HEK293 (cell line): ENCODE measurements at regions not wholly inside any gene's neighbourhood (a gene's known extent, or its start where the extent isn't known, plus 50 kb on each side); places are given as distances from the start of the nearest gene placed in this dataset.

Experiments used
- CTCF ChIA-PET: fragments of 350-600 bp; formaldehyde crosslinking; extraction: SDS; loops from one replicate; lab custom pipeline; 2021; ENCODE audit warnings: antibody characterized with exemption; lab: Yijun Ruan, JAX
- POLR2A ChIA-PET: fragments of 300-600 bp; formaldehyde crosslinking; extraction: SDS; loops from one replicate; lab custom pipeline; 2020; ENCODE audit warnings: antibody characterized with exemption, inconsistent platforms; lab: Yijun Ruan, JAX
- H3K27ac ChIP-seq: fragments of 200-500 bp; sonication (Bioruptor generic); 2 replicates; pipeline ENCODE4 v1.5.1; 2014; ENCODE audit warnings: low read depth, low read length, control low read depth, inconsistent platforms; ENCODE audit errors: extremely low read depth
- H3K36me3 ChIP-seq, 2 experiments: fragments of 200-500 bp in 1 of 2; sonication (Bioruptor generic) in 1 of 2; 1 replicate in 1 of 2; 2 replicates in 1 of 2; pipeline ENCODE4 v1.5.1; 2014 to 2017; ENCODE audit warnings: inconsistent platforms in 2 of 2, low read length in 2 of 2; ENCODE audit not compliant: control insufficient read depth in 2 of 2, insufficient read depth in 1 of 2
- H3K4me1 ChIP-seq: fragments of 200-500 bp; sonication (Bioruptor generic); 2 replicates; pipeline ENCODE4 v1.5.1; 2014; ENCODE audit warnings: mild to moderate bottlenecking, low read length, inconsistent platforms; ENCODE audit not compliant: control insufficient read depth, insufficient read depth
- H3K4me3 ChIP-seq: 2 replicates; pipeline ENCODE4 v1.5.1; 2011; ENCODE audit warnings: low read depth, mild to moderate bottlenecking, control low read depth, low read length, moderate library complexity
- H3K9me3 ChIP-seq: fragments of 200-500 bp; sonication (Bioruptor generic); 2 replicates; pipeline ENCODE4 v1.5.1; 2014; ENCODE audit warnings: low read depth, low read length, inconsistent platforms; ENCODE audit not compliant: control insufficient read depth, insufficient read depth
- EGR2 ChIP-seq: fragments of 450-650 bp; formaldehyde crosslinking; IDR thresholded peaks from 2 replicates; pipeline ENCODE4 v1.5.1; 2016; ENCODE audit warnings: low read depth, missing biosample characterization, missing genetic modification characterization
- HOXD13 ChIP-seq: sonication (generic); formaldehyde crosslinking; IDR thresholded peaks from 2 replicates; pipeline ENCODE4 v1.8.0; 2022; ENCODE audit warnings: missing genetic modification reagents, borderline replicate concordance
- KLF10 ChIP-seq: fragments of 450-650 bp; IDR thresholded peaks from 2 replicates; pipeline ENCODE4 v1.5.1; 2018; ENCODE audit warnings: missing biosample characterization, mild to moderate bottlenecking, missing genetic modification characterization
- KLF16 ChIP-seq: fragments of 450-650 bp; formaldehyde crosslinking; IDR thresholded peaks from 2 replicates; pipeline ENCODE4 v1.5.1; 2017; ENCODE audit warnings: missing biosample characterization, missing genetic modification characterization
- RBAK ChIP-seq: fragments of 450-650 bp; formaldehyde crosslinking; IDR thresholded peaks from 2 replicates; pipeline ENCODE4 v1.5.1; 2016; ENCODE audit warnings: missing biosample characterization, missing genetic modification characterization
- ZBTB11 ChIP-seq: fragments of 450-650 bp; formaldehyde crosslinking; conservative IDR thresholded peaks from 2 replicates; pipeline ENCODE4 v1.5.1; 2016; ENCODE audit warnings: low read depth, missing biosample characterization, missing genetic modification characterization
- ZFP3 ChIP-seq: fragments of 450-650 bp; formaldehyde crosslinking; IDR thresholded peaks from 2 replicates; pipeline ENCODE4 v1.5.1; 2016; ENCODE audit warnings: low read depth, missing biosample characterization, missing genetic modification characterization
- ZNF146 ChIP-seq: fragments of 450-650 bp; formaldehyde crosslinking; IDR thresholded peaks from 2 replicates; pipeline ENCODE4 v1.5.1; 2016; ENCODE audit warnings: missing biosample characterization, missing genetic modification characterization
- ZNF521 ChIP-seq: fragments of 450-650 bp; formaldehyde crosslinking; IDR thresholded peaks from 2 replicates; pipeline ENCODE4 v1.5.1; 2017; ENCODE audit warnings: missing biosample characterization, mild to moderate bottlenecking, missing genetic modification characterization
- ZNF529 ChIP-seq: fragments of 450-650 bp; formaldehyde crosslinking; IDR thresholded peaks from 2 replicates; pipeline ENCODE4 v1.5.1; 2017; ENCODE audit warnings: missing genetic modification characterization, missing biosample characterization; ENCODE audit not compliant: insufficient replicate concordance
- ZNF623 ChIP-seq: fragments of 450-650 bp; formaldehyde crosslinking; IDR thresholded peaks from 2 replicates; pipeline ENCODE4 v1.5.1; 2016; ENCODE audit warnings: missing biosample characterization, missing genetic modification characterization
- ZNF624 ChIP-seq: fragments of 450-650 bp; formaldehyde crosslinking; IDR thresholded peaks from 2 replicates; pipeline ENCODE4 v1.5.1; 2017; ENCODE audit warnings: missing biosample characterization, missing genetic modification characterization
- ZNF645 ChIP-seq: fragments of 450-650 bp; formaldehyde crosslinking; IDR thresholded peaks from 2 replicates; pipeline ENCODE4; 2016; ENCODE audit warnings: missing biosample characterization, missing genetic modification characterization
- ZNF707 ChIP-seq: fragments of 450-650 bp; formaldehyde crosslinking; IDR thresholded peaks from 2 replicates; pipeline ENCODE4 v1.5.1; 2016; ENCODE audit warnings: missing biosample characterization, missing genetic modification characterization
- ZNF747 ChIP-seq: fragments of 450-650 bp; formaldehyde crosslinking; IDR thresholded peaks from 2 replicates; pipeline ENCODE4 v1.5.1; 2016; ENCODE audit warnings: missing biosample characterization, missing genetic modification characterization
- TF ChIP-seq, protein P1 (sequence below): IDR thresholded peaks from 2 replicates; pipeline ENCODE4 v1.6.1; 2011; ENCODE audit warnings: mild to moderate bottlenecking, low read depth, low read length, borderline replicate concordance
- TF ChIP-seq, protein P2 (sequence below): fragments of 450-650 bp; formaldehyde crosslinking; IDR thresholded peaks from 2 replicates; pipeline ENCODE4 v1.5.1; 2016; ENCODE audit warnings: missing biosample characterization, missing genetic modification characterization

- TF ChIP-seq ZNF747 (tag by site-specific recombination): no peak
- no peak for TF ChIP-seq ZNF146
- TF ChIP-seq KLF10: no peak
- no peak for TF ChIP-seq HOXD13 (CRISPR knock-in tag)
- no peak for TF ChIP-seq ZNF624 (tag by site-specific recombination)
- no peak for TF ChIP-seq EGR2 (tag by site-specific recombination)
Measured at GRCh38 chr10:121292321-121292720, 305.9 kb downstream of the FGFR2 start (continued).

- peaks cover 4% of the 10 kb centered on the region for H3K4me1 ChIP-seq
- ChIA-PET POLR2A (no interaction called here), CTCF (no interaction called here)
- H3K36me3 ChIP-seq: no peaks in the 10 kb centered on the region
- H3K4me3 ChIP-seq: no peak overlapping the region
- no peaks in the 10 kb centered on the region for H3K9me3 ChIP-seq
- TF ChIP-seq ZNF623: no peak
- no peak for TF ChIP-seq ZNF521 (tag by site-specific recombination)
- no peak for TF ChIP-seq ZBTB11 (tag by site-specific recombination)
- TF ChIP-seq KLF10: no peak
- no peak for TF ChIP-seq KLF16 (tag by site-specific recombination)
- TF ChIP-seq ZNF529 (tag by site-specific recombination): no peak
- no peak overlapping the region for H3K27ac ChIP-seq
Measured at GRCh38 chr10:121293110-121293509, 305.1 kb downstream of the FGFR2 start.

- Histone ChIP-seq H3K4me1 (no peaks in the 10 kb centered on the region), H3K36me3 (no peaks in the 10 kb centered on the region), H3K27ac (no peak overlapping the region), H3K4me3 (no peak overlapping the region), H3K9me3 (no peaks in the 10 kb centered on the region)
- TF ChIP-seq, protein P1, sequence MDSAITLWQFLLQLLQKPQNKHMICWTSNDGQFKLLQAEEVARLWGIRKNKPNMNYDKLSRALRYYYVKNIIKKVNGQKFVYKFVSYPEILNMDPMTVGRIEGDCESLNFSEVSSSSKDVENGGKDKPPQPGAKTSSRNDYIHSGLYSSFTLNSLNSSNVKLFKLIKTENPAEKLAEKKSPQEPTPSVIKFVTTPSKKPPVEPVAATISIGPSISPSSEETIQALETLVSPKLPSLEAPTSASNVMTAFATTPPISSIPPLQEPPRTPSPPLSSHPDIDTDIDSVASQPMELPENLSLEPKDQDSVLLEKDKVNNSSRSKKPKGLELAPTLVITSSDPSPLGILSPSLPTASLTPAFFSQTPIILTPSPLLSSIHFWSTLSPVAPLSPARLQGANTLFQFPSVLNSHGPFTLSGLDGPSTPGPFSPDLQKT: no peak
- TF ChIP-seq, protein P2, sequence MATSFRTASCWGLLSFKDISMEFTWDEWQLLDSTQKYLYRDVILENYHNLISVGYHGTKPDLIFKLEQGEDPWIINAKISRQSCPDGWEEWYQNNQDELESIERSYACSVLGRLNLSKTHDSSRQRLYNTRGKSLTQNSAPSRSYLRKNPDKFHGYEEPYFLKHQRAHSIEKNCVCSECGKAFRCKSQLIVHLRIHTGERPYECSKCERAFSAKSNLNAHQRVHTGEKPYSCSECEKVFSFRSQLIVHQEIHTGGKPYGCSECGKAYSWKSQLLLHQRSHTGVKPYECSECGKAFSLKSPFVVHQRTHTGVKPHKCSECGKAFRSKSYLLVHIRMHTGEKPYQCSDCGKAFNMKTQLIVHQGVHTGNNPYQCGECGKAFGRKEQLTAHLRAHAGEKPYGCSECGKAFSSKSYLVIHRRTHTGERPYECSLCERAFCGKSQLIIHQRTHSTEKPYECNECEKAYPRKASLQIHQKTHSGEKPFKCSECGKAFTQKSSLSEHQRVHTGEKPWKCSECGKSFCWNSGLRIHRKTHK (tag by site-specific recombination): no peak
- no peak for TF ChIP-seq ZNF645 (tag by site-specific recombination)
- ChIA-PET CTCF (no interaction called here), POLR2A (no interaction called here)
Measured at GRCh38 chr10:121294630-121295029, 303.6 kb downstream of the FGFR2 start.

- no peak overlapping the region for H3K27ac ChIP-seq
- TF ChIP-seq ZFP3 (no peak), RBAK (no peak), ZNF529 (tag by site-specific recombination) (no peak), HOXD13 (CRISPR knock-in tag) (no peak), ZNF707 (tag by site-specific recombination) (no peak)
- no peaks in the 10 kb centered on the region for H3K9me3 ChIP-seq
- no peaks in the 10 kb centered on the region for H3K36me3 ChIP-seq
- H3K4me3 ChIP-seq: no peak overlapping the region
- CTCF ChIA-PET: no interaction called here
- no peaks in the 10 kb centered on the region for H3K4me1 ChIP-seq
- POLR2A ChIA-PET: interaction anchor here (0.6 kb wide), 1 partner anchor 90 kb away, joined by 5 read pairs; no protein-coding TSS in a partner anchor
Measured at GRCh38 chr10:121296378-121296777, 301.9 kb downstream of the FGFR2 start.
